SK-N-SH treated with all-trans-retinoic acid at 6 μM for 48 hours (cell line): ENCODE measurements at regions not wholly inside any gene's neighbourhood (a gene's known extent, or its start where the extent isn't known, plus 50 kb on each side); places are given as distances from the start of the nearest gene placed in this dataset.
A peak's percentile ranks its signal among the peaks of the same experiment; 100 is the strongest.

ENCODE experiments used
- ATAC-seq: fragments of 200-7000 bp; cut with Tn5 transposase; 3 replicates; pipeline ENCODE4 v1.9.1; 2020; ENCODE audit warnings: mild to moderate bottlenecking, moderate library complexity
- ARNTL ChIP-seq: fragments of 450-650 bp; formaldehyde crosslinking; IDR thresholded peaks from 2 replicates; pipeline ENCODE4 v1.5.0; 2020; ENCODE audit warnings: low read depth, mild to moderate bottlenecking, moderate library complexity, borderline replicate concordance
- BACH2 ChIP-seq: fragments of 250-450 bp; sonication (Bioruptor Pico); IDR thresholded peaks from 2 replicates; pipeline ENCODE4 v1.9.0; 2021; ENCODE audit warnings: mild to moderate bottlenecking, borderline replicate concordance
- CREB5 ChIP-seq: fragments of 250-450 bp; sonication (Bioruptor Pico); IDR thresholded peaks from 2 replicates; pipeline ENCODE4 v1.5.1; 2020; ENCODE audit warnings: low read depth, mild to moderate bottlenecking, moderate library complexity
- CSDC2 ChIP-seq: fragments of 250-450 bp; sonication (Bioruptor Pico); IDR thresholded peaks from 2 replicates; pipeline ENCODE4 v1.5.0; 2020; ENCODE audit warnings: mild to moderate bottlenecking, moderate library complexity
- CSRNP3 ChIP-seq: fragments of 250-450 bp; sonication (Bioruptor Pico); IDR thresholded peaks from 2 replicates; pipeline ENCODE4 v1.5.1; 2021; ENCODE audit warnings: mild to moderate bottlenecking, moderate library complexity
- ESRRG ChIP-seq: fragments of 250-450 bp; sonication (Bioruptor Pico); IDR thresholded peaks from 2 replicates; pipeline ENCODE4 v1.6.1; 2021; ENCODE audit warnings: mild to moderate bottlenecking
- GLIS3 ChIP-seq: fragments of 250-450 bp; sonication (Bioruptor Pico); IDR thresholded peaks from 2 replicates; pipeline ENCODE4 v1.5.0; 2020; ENCODE audit warnings: mild to moderate bottlenecking, moderate library complexity
- ISL1 ChIP-seq: fragments of 250-450 bp; sonication (Bioruptor Pico); IDR thresholded peaks from 2 replicates; pipeline ENCODE4 v2.1.2; 2022; ENCODE audit warnings: mild to moderate bottlenecking, moderate library complexity
- OSR1 ChIP-seq: fragments of 250-450 bp; sonication (Bioruptor Pico); IDR thresholded peaks from 2 replicates; pipeline ENCODE4 v1.8.0; 2022; ENCODE audit warnings: moderate library complexity, mild to moderate bottlenecking, inconsistent platforms
- PPARA ChIP-seq: fragments of 250-450 bp; sonication (Bioruptor Pico); IDR thresholded peaks from 2 replicates; pipeline ENCODE4 v1.5.0; 2020; ENCODE audit warnings: mild to moderate bottlenecking, borderline replicate concordance
- RARB ChIP-seq: fragments of 250-450 bp; sonication (Bioruptor Pico); IDR thresholded peaks from 2 replicates; pipeline ENCODE4 v1.8.0; 2021; ENCODE audit warnings: mild to moderate bottlenecking, moderate library complexity
- SNAI2 ChIP-seq: fragments of 250-450 bp; sonication (Bioruptor Pico); IDR thresholded peaks from 2 replicates; pipeline ENCODE4 v1.5.0; 2020; ENCODE audit warnings: mild to moderate bottlenecking, moderate library complexity
- TCF4 ChIP-seq: fragments of 250-450 bp; sonication (Bioruptor Pico); IDR thresholded peaks from 2 replicates; pipeline ENCODE4 v1.8.0; 2021; ENCODE audit warnings: mild to moderate bottlenecking, moderate library complexity, borderline replicate concordance
- TOX ChIP-seq: fragments of 250-450 bp; sonication (Bioruptor Pico); IDR thresholded peaks from 2 replicates; pipeline ENCODE4 v1.8.0; 2021; ENCODE audit warnings: mild to moderate bottlenecking, moderate library complexity, borderline replicate concordance
- TSHZ2 ChIP-seq: fragments of 250-450 bp; sonication (Bioruptor Pico); IDR thresholded peaks from 2 replicates; pipeline ENCODE4 v1.5.0; 2020; ENCODE audit warnings: mild to moderate bottlenecking, moderate library complexity
- ZC3H10 ChIP-seq: fragments of 250-450 bp; sonication (Bioruptor Pico); IDR thresholded peaks from 2 replicates; pipeline ENCODE4 v1.5.1; 2021; ENCODE audit warnings: mild to moderate bottlenecking, moderate library complexity
- ZFP3 ChIP-seq: fragments of 250-450 bp; sonication (Bioruptor Pico); IDR thresholded peaks from 2 replicates; pipeline ENCODE4 v1.5.0; 2020; ENCODE audit warnings: mild to moderate bottlenecking, moderate library complexity
- ZFP30 ChIP-seq: fragments of 450-650 bp; formaldehyde crosslinking; IDR thresholded peaks from 2 replicates; pipeline ENCODE4 v1.5.0; 2022; ENCODE audit warnings: mild to moderate bottlenecking, moderate library complexity
- ZNF565 ChIP-seq: fragments of 450-650 bp; formaldehyde crosslinking; conservative IDR thresholded peaks from 2 replicates; pipeline ENCODE4 v1.5.0; 2020; ENCODE audit warnings: low read depth, mild to moderate bottlenecking, moderate library complexity
- ZNF70 ChIP-seq: fragments of 450-650 bp; formaldehyde crosslinking; IDR thresholded peaks from 2 replicates; pipeline ENCODE4 v1.5.0; 2020; ENCODE audit warnings: mild to moderate bottlenecking, moderate library complexity
- ZNF8 ChIP-seq: fragments of 450-650 bp; formaldehyde crosslinking; IDR thresholded peaks from 2 replicates; pipeline ENCODE4 v1.5.0; 2020; ENCODE audit warnings: mild to moderate bottlenecking, moderate library complexity

- no peak for ATAC-seq
- TF ChIP-seq ESRRG (CRISPR knock-in tag) (no peak), ZNF8 (CRISPR knock-in tag) (no peak), ZNF565 (no peak), CSRNP3 (CRISPR knock-in tag) (no peak), ZFP3 (CRISPR knock-in tag) (no peak), OSR1 (CRISPR knock-in tag) (no peak), TOX (no peak), ARNTL (no peak), TSHZ2 (CRISPR knock-in tag) (no peak), GLIS3 (CRISPR knock-in tag) (no peak), ZFP30 (no peak), ZNF70 (no peak), PPARA (no peak)
- TF ChIP-seq, all 23 proteins: peak for 0
Observed at GRCh38 chr17:51423421-51424160, 163.2 kb downstream of the UTP18 start.

- no peak for TF ChIP-seq GLIS3 (CRISPR knock-in tag)
- TF ChIP-seq OSR1 (CRISPR knock-in tag), result no peak
- no peak for TF ChIP-seq ZNF70
- no peak for TF ChIP-seq BACH2
- no peak for TF ChIP-seq ISL1
- no peak for TF ChIP-seq CREB5 (CRISPR knock-in tag)
- TF ChIP-seq ESRRG (CRISPR knock-in tag), result no peak
- no peak for TF ChIP-seq CSDC2
- TF ChIP-seq CSRNP3 (CRISPR knock-in tag), result no peak
- no peak for TF ChIP-seq TSHZ2 (CRISPR knock-in tag)
- TF ChIP-seq ZC3H10, result no peak
- TF ChIP-seq ZNF565, result no peak
- TF ChIP-seq ZFP30, result no peak
- TF ChIP-seq TCF4 (CRISPR knock-in tag), result no peak
- TF ChIP-seq ZNF8 (CRISPR knock-in tag), result no peak
- no peak for TF ChIP-seq TOX
- TF ChIP-seq ZFP3 (CRISPR knock-in tag), result no peak
- TF ChIP-seq RARB (CRISPR knock-in tag), result no peak
- TF ChIP-seq PPARA, result no peak
- TF ChIP-seq SNAI2 (CRISPR knock-in tag), result no peak
- ATAC-seq, result no peak
Observed at GRCh38 chr17:51425773-51426172, 165.4 kb downstream of the UTP18 start.

DNA sequence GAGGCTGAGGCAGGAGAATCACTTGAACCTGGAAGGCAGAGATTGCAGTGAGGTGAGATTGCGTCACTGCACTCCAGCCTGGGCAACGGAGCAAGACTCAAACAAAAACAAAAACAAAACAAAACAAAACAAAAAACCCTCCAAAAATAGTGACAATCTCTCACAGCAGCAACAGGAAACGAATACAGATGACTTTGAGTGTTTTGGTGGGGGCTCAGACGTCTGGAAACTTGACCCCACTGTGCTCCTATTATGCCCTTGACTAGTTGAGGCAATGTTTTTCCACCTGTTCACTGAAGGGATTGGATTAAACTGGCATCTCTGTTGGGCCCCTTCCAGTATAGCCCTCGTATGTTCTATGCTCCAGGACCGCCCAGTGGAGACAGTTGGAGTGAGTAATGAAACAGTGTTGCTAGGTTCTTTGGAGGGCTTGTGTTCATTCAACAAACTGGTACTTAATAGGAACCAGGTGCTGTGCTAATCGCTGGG, 167.0 kb downstream of the UTP18 start:
- no peak for ATAC-seq
- TF ChIP-seq CSDC2, result no peak
- no peak for TF ChIP-seq TOX
- TF ChIP-seq TCF4 (CRISPR knock-in tag), result 0 out of 2 replicates have a peak, but pooled peaks have one; percentile 36
- no peak for TF ChIP-seq RARB (CRISPR knock-in tag)
- TF ChIP-seq GLIS3 (CRISPR knock-in tag), result no peak
- TF ChIP-seq, all 23 proteins: peak for 1
